ENCODE measurements at regions not wholly inside any gene's neighbourhood (a gene's known extent, or its start where the extent isn't known, plus 50 kb on each side); places are given as distances from the start of the nearest gene placed in this dataset.
"Not testable (repeated sequence)": the region's sequence is repeated elsewhere in the genome, so short reads cannot be mapped to it uniquely, and the experiment has no call there.

GRCh38 chr4:111405989-111406388 is 739.3 kb upstream of the FAM241A start:
- H3K27ac Mint-ChIP-seq, result no peak overlapping the region
- DNase-seq (ENCODE audit: low spot score), result no peak
- peaks cover 7% of the 10 kb centered on the region for H3K9me3 Mint-ChIP-seq
- H3K36me3 Mint-ChIP-seq (ENCODE audit: low read depth), result no peaks in the 10 kb centered on the region
- no peak overlapping the region for H3K4me3 Mint-ChIP-seq (ENCODE audit: low read depth)
- H3K27me3 Mint-ChIP-seq (ENCODE audit: low read depth), result no peaks in the 10 kb centered on the region
- H3K4me1 Mint-ChIP-seq (ENCODE audit: low read depth), result no peaks in the 10 kb centered on the region
- intact Hi-C loops (cut with micrococcal nuclease), result no loop called here

- no peaks in the 10 kb centered on the region for H3K36me3 Mint-ChIP-seq (ENCODE audit: low read depth)
- peaks cover 18% of the 10 kb centered on the region for H3K9me3 Mint-ChIP-seq
- no peak overlapping the region for H3K27ac Mint-ChIP-seq
- intact Hi-C loops (cut with micrococcal nuclease), result no loop called here
- no peak for DNase-seq (ENCODE audit: low spot score)
- H3K27me3 Mint-ChIP-seq (ENCODE audit: low read depth), result no peaks in the 10 kb centered on the region
- H3K4me1 Mint-ChIP-seq (ENCODE audit: low read depth), result no peaks in the 10 kb centered on the region
- no peak overlapping the region for H3K4me3 Mint-ChIP-seq (ENCODE audit: low read depth)
These were observed 734.7 kb upstream of the FAM241A start for GRCh38 chr4:111410571-111410970.

GRCh38 chr4:111417521-111417920 is 727.7 kb upstream of the FAM241A start:
- Mint-ChIP-seq H3K4me3 (ENCODE audit: low read depth) (no peak overlapping the region), H3K27ac (no peak overlapping the region), H3K4me1 (ENCODE audit: low read depth) (no peaks in the 10 kb centered on the region), H3K9me3 (peaks cover 3% of the 10 kb centered on the region), H3K36me3 (ENCODE audit: low read depth) (no peaks in the 10 kb centered on the region), H3K27me3 (ENCODE audit: low read depth) (no peaks in the 10 kb centered on the region)
- intact Hi-C loops (cut with micrococcal nuclease), result no loop called here
- no peak for DNase-seq (ENCODE audit: low spot score)

GRCh38 chr4:111433441-111433840 is 711.8 kb upstream of the FAM241A start:
- intact Hi-C loops (cut with micrococcal nuclease), result no loop called here
- H3K36me3 Mint-ChIP-seq (ENCODE audit: low read depth), result no peaks in the 10 kb centered on the region
- H3K4me3 Mint-ChIP-seq (ENCODE audit: low read depth), result no peak overlapping the region
- H3K27me3 Mint-ChIP-seq (ENCODE audit: low read depth), result no peaks in the 10 kb centered on the region
- DNase-seq (ENCODE audit: low spot score), result no peak
- H3K27ac Mint-ChIP-seq, result no peak overlapping the region
- H3K4me1 Mint-ChIP-seq (ENCODE audit: low read depth), result no peaks in the 10 kb centered on the region
- H3K9me3 Mint-ChIP-seq, result peaks cover 17% of the 10 kb centered on the region

- Mint-ChIP-seq H3K9me3 (peaks cover 17% of the 10 kb centered on the region), H3K4me3 (ENCODE audit: low read depth) (no peak overlapping the region), H3K27ac (no peak overlapping the region), H3K4me1 (ENCODE audit: low read depth) (no peaks in the 10 kb centered on the region), H3K36me3 (ENCODE audit: low read depth) (no peaks in the 10 kb centered on the region), H3K27me3 (ENCODE audit: low read depth) (no peaks in the 10 kb centered on the region)
- DNase-seq (ENCODE audit: low spot score), result no peak
- intact Hi-C loops (cut with micrococcal nuclease), result no loop called here
These were observed 710.7 kb upstream of the FAM241A start for GRCh38 chr4:111434586-111434985.

- Mint-ChIP-seq H3K4me3 (ENCODE audit: low read depth) (no peak overlapping the region), H3K4me1 (ENCODE audit: low read depth) (no peaks in the 10 kb centered on the region), H3K9me3 (peaks cover 17% of the 10 kb centered on the region), H3K27me3 (ENCODE audit: low read depth) (no peaks in the 10 kb centered on the region), H3K36me3 (ENCODE audit: low read depth) (no peaks in the 10 kb centered on the region), H3K27ac (no peak overlapping the region)
- intact Hi-C loops (cut with micrococcal nuclease), result no loop called here
- DNase-seq (ENCODE audit: low spot score), result no peak
These were observed 709.1 kb upstream of the FAM241A start for GRCh38 chr4:111435986-111436744.

- H3K36me3 Mint-ChIP-seq (ENCODE audit: low read depth), result no peaks in the 10 kb centered on the region
These were observed 703.6 kb upstream of the FAM241A start for GRCh38 chr4:111441687-111442086.

GRCh38 chr4:111444836-111445235 is 700.4 kb upstream of the FAM241A start:
- H3K36me3 Mint-ChIP-seq (ENCODE audit: low read depth); H3K9me3 Mint-ChIP-seq; H3K4me1 Mint-ChIP-seq (ENCODE audit: low read depth); H3K4me3 Mint-ChIP-seq (ENCODE audit: low read depth); H3K27ac Mint-ChIP-seq; intact Hi-C loops (cut with micrococcal nuclease); H3K27me3 Mint-ChIP-seq (ENCODE audit: low read depth); DNase-seq (ENCODE audit: low spot score): not testable (repeated sequence)

More at GRCh38 chr4:111441687-111442086, 703.6 kb upstream of the FAM241A start:
- no peak for DNase-seq (ENCODE audit: low spot score)
- H3K4me1 Mint-ChIP-seq (ENCODE audit: low read depth), result no peaks in the 10 kb centered on the region
- no peak overlapping the region for H3K27ac Mint-ChIP-seq
- intact Hi-C loops (cut with micrococcal nuclease), result no loop called here
- peaks cover 5% of the 10 kb centered on the region for H3K9me3 Mint-ChIP-seq
- no peak overlapping the region for H3K4me3 Mint-ChIP-seq (ENCODE audit: low read depth)
- H3K27me3 Mint-ChIP-seq (ENCODE audit: low read depth), result no peaks in the 10 kb centered on the region

GRCh38 chr4:111449657-111450056 is 695.6 kb upstream of the FAM241A start:
- DNase-seq (ENCODE audit: low spot score), result no peak
- H3K4me3 Mint-ChIP-seq (ENCODE audit: low read depth), result no peak overlapping the region
- H3K27me3 Mint-ChIP-seq (ENCODE audit: low read depth), result no peaks in the 10 kb centered on the region
- intact Hi-C loops (cut with micrococcal nuclease), result no loop called here
- no peaks in the 10 kb centered on the region for H3K4me1 Mint-ChIP-seq (ENCODE audit: low read depth)
- no peaks in the 10 kb centered on the region for H3K9me3 Mint-ChIP-seq
- H3K27ac Mint-ChIP-seq, result no peak overlapping the region
- H3K36me3 Mint-ChIP-seq (ENCODE audit: low read depth), result no peaks in the 10 kb centered on the region

GRCh38 chr4:111450867-111451266 is 694.4 kb upstream of the FAM241A start:
- intact Hi-C loops (cut with micrococcal nuclease), result no loop called here
- H3K36me3 Mint-ChIP-seq (ENCODE audit: low read depth), result no peaks in the 10 kb centered on the region
- DNase-seq (ENCODE audit: low spot score), result no peak
- H3K9me3 Mint-ChIP-seq, result no peaks in the 10 kb centered on the region
- H3K4me1 Mint-ChIP-seq (ENCODE audit: low read depth), result no peaks in the 10 kb centered on the region
- no peak overlapping the region for H3K4me3 Mint-ChIP-seq (ENCODE audit: low read depth)
- H3K27ac Mint-ChIP-seq, result no peak overlapping the region
- no peaks in the 10 kb centered on the region for H3K27me3 Mint-ChIP-seq (ENCODE audit: low read depth)

GRCh38 chr4:111453216-111453615 is 692.0 kb upstream of the FAM241A start:
- Mint-ChIP-seq H3K27me3 (ENCODE audit: low read depth) (no peaks in the 10 kb centered on the region), H3K4me1 (ENCODE audit: low read depth) (no peaks in the 10 kb centered on the region), H3K4me3 (ENCODE audit: low read depth) (no peak overlapping the region), H3K27ac (no peak overlapping the region), H3K9me3 (peaks cover 5% of the 10 kb centered on the region), H3K36me3 (ENCODE audit: low read depth) (no peaks in the 10 kb centered on the region)
- no peak for DNase-seq (ENCODE audit: low spot score)
- intact Hi-C loops (cut with micrococcal nuclease), result no loop called here

GRCh38 chr4:111454961-111455360 is 690.3 kb upstream of the FAM241A start:
- Mint-ChIP-seq H3K4me1 (ENCODE audit: low read depth) (no peaks in the 10 kb centered on the region), H3K27me3 (ENCODE audit: low read depth) (no peaks in the 10 kb centered on the region), H3K9me3 (peaks cover 5% of the 10 kb centered on the region), H3K36me3 (ENCODE audit: low read depth) (no peaks in the 10 kb centered on the region), H3K4me3 (ENCODE audit: low read depth) (no peak overlapping the region), H3K27ac (no peak overlapping the region)
- no peak for DNase-seq (ENCODE audit: low spot score)
- intact Hi-C loops (cut with micrococcal nuclease), result no loop called here

- DNase-seq (ENCODE audit: low spot score), result no peak
- Mint-ChIP-seq H3K27ac (no peak overlapping the region), H3K27me3 (ENCODE audit: low read depth) (no peaks in the 10 kb centered on the region), H3K4me3 (ENCODE audit: low read depth) (no peak overlapping the region), H3K9me3 (peaks cover 4% of the 10 kb centered on the region), H3K4me1 (ENCODE audit: low read depth) (no peaks in the 10 kb centered on the region), H3K36me3 (ENCODE audit: low read depth) (no peaks in the 10 kb centered on the region)
- intact Hi-C loops (cut with micrococcal nuclease), result no loop called here
These were observed 680.8 kb upstream of the FAM241A start for GRCh38 chr4:111464251-111465045.

Measured in activated T-helper 2 cell treated with anti-CD3 and anti-CD28 coated beads, Interferon-gamma antibody, Interleukin-2, Interleukin-4, amounts not matched to agents 10 μg/mL and 5 μg/mL and 100 μg/mL, durations not matched to agents 14 hours and 24 hours and 36 hours (primary cell).